NCI-H146 treated with DMSO at 0.1 percent for 48 hours (cell line): ENCODE measurements at regions not wholly inside any gene's neighbourhood (a gene's known extent, or its start where the extent isn't known, plus 50 kb on each side); places are given as distances from the start of the nearest gene placed in this dataset.

ENCODE experiments used
- DNase-seq: peaks from one replicate; lab custom pipeline; 2025; ENCODE audit not compliant: unreplicated experiment; lab: John Stamatoyannopoulos, UW

DNA sequence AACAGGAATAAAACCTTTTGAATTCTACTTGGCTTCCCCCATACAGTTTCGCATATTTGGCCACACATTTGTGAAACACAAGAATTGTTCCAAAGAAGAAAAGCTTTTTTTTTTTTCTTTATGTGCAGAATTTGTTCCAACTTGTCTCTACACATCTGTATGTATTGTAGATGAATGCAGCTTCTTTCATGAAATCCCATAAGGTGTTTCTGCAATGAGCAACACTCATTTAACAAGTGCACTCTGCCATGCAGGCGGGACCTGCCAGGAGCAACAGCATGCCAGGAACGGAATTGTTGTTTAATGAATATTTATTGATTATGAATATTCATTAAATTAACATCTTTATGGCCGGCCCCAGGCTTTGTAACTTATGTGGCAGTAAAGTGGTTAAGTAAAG lies 1075.0 kb downstream of the TTLL7 start:
- no peak for DNase-seq

DNA sequence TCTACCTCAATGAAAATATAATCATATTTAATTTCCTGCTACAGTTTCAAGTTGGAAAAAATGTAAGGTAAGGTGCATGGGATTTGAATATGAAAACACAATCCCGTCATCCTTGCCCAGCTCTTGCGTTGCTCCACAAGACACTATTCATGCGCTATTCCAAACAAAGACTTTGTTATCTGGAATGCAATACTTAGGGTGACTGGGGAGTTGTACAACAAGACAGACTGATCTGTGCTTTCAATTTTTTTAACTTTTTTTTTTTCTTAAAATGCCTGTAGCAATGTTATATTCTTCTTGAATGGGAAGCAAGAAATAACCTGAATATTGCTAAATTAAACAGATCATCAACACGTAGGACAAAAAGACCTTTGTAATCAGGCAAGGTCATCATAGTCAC lies 1077.2 kb downstream of the TTLL7 start:
- DNase-seq: no peak

- no peak for DNase-seq
Measured at GRCh38 chr1:82920418-82921248, 1078.3 kb downstream of the TTLL7 start.

DNA sequence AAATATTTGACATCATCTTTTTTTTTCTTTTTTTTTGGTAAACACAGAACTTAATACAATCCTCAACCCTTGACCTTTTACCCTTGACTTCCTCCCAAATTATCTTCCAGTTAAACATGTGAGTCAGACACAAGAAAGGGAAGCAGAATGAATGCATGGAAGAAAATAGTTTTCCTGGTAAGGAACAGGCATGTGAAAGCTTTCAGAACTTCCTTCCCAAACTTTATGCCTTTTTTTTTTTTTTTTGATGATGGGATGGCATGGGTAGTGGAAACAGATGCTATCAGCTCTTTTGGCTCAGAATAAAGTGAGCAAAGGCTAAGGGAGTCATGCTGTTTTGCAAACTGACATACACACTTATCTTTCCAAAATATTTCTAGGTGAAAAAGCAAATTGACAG lies 1079.1 kb downstream of the TTLL7 start:
- no peak for DNase-seq

DNA sequence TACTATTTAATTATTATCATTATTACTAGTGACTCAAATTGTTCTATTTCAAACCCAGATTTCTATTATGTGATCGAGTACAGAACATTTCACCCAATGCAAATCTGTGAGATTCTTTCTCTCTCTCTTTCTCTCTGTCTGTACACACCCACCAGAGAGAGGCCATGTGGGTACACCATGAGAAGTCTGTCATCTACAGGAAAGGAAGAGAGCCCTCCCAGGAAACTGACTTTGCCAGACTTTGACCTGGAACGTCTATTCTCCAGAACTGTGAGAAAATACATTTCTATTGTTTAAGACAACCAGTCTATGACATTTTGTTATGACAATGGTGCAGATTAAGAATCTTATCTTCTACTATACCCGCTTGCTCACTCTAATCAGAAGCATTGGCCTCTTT lies 1091.6 kb downstream of the TTLL7 start:
- no peak for DNase-seq

- DNase-seq: no peak
Measured at GRCh38 chr1:82903626-82904025, 1095.3 kb downstream of the TTLL7 start.

- DNase-seq: no peak
Measured at GRCh38 chr1:82901561-82901960, 1097.4 kb downstream of the TTLL7 start.

- no peak for DNase-seq
Measured at GRCh38 chr1:82901118-82901517, 1097.8 kb downstream of the TTLL7 start.

- no peak for DNase-seq
Measured at GRCh38 chr1:82899017-82899416, 1098.3 kb downstream of the ADGRL2 start.

DNA sequence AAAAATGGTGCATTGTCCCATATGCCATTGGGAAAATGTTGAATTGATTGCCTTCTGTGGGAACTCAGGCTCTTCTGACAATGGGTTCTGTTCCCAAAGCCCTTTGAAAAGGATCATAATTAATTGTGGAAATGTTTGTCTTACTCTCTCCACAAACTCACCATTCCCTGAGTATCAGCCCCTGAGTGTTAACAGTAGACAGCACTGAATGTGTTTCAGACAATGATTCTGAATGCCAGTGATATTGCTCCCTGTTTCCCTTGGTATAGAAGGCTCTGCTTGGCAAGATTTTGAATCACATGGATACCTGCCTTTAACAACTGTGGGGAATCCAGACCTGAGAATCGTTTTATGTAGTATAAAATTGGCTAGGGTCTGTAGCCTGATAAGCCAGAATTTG lies 1096.8 kb downstream of the ADGRL2 start:
- no peak for DNase-seq

DNA sequence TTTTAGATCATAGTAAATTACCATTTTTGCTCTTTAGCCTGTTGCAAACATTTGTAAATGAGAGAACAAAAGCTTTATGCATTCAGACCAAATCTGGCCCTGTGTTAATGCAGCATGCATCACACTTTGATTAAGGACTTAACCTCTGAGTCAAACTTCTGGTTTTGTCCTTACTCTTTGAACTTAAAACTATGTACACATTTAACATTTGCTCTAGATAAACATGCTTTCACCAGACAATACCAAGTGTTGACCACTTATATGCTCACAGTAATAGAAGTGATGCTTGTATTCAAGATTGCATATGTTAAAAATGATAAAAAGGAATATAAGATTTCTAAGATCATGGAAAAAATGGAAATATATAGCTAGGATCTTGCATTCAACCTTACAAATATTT lies 1095.3 kb downstream of the ADGRL2 start:
- DNase-seq: no peak

DNA sequence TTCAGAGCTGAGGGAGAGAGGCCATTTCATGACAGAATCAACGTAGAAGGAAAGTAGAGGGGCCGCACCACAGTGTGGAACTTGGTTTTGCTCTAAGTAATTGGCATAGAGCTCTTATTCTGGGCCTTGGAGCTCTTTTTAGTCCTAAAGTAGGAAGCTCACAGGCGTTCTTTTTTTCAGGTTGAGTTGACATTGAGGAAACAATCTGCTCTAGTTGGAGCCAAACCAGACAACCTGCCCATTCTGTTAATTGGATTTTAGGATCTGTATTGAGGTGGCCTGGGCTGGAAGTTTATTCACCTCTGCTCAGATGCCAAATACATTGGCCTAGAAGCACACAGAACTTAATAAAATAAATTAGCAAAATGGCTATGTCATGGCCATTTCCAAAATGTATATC lies 1093.9 kb downstream of the ADGRL2 start:
- DNase-seq: no peak

DNA sequence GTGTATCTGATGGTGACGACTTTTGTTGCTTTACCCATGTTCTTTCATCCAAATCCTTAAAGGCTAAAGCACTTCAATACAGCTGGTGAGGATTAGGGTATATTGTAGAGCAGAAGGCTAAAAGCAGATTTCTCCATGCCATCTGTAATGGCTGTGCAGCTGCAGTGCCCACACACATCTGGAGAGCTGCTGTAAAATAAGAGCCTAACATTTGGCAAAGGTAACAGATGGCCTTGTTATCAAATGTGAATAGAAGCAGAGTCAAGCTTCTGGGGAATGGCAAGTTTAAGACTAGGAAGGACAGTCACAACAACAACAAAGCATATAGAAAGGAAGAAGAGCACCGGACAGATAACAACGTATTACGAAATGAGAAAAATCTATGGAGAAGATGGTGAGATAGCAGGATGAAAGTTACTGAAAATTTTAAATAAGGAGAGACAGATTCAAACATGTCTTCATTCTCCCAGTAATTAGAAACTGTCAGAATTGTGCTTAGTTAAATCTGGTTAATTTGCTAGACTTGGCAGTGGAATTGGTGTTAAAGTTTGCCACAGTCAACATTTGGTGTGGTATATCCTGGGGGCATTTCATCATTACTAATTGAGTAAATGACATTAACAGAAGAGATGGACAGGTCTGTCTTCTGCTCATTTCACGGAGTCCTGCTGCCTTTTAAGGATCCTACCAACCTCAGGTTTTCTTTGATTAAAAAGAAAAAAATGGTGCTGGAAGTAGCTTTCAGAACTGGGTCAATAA lies 1093.2 kb downstream of the ADGRL2 start:
- DNase-seq: no peak

- no peak for DNase-seq
Measured at GRCh38 chr1:82880506-82880905, 1079.8 kb downstream of the ADGRL2 start.

DNA sequence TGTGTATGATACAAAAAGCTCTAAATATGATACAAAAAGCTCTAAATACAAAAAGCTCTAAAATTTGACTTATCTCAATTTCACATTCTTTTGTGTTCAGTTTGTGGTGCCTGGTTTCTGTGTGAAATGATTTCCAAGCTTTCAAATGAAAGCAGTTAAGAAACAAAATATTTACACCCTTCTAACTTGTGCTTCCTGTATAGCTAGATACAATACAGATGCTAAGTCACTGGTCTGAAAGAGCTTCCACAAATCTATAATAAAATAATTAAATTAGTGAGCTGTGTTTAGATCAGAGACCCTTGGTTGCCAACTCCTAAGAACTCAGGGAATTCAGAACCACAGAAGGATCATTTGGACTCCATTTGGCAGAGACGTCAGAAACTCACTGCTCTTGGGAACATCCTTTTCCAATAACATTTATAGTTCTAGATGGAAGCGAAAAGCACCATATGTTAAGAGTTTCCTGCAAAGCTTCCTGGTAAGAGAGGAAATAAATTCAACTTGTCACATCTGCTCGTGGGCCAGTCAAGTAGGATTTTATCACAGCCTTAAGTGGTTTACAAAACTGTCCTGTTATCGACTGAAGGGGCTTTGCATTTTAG lies 1079.1 kb downstream of the ADGRL2 start:
- no peak for DNase-seq

DNA sequence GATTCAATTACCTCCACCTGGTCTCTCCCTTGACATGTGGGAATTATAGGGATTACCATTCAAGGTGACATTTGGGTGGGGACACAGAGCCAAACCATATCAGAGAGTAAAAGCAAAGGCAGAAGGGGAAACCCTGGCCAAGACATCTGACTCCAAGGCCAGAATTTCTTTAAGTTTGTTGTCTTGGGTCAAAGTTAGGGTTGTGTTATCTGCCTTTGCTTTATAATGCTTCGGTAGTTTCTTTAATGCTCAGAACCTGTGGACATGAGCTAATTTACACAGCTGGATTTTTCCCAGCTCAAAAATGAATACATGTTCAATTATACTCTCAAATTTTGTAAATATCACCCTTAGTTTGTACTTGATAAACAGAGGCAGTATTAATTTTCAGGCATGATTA lies 1074.4 kb downstream of the ADGRL2 start:
- DNase-seq: no peak

DNA sequence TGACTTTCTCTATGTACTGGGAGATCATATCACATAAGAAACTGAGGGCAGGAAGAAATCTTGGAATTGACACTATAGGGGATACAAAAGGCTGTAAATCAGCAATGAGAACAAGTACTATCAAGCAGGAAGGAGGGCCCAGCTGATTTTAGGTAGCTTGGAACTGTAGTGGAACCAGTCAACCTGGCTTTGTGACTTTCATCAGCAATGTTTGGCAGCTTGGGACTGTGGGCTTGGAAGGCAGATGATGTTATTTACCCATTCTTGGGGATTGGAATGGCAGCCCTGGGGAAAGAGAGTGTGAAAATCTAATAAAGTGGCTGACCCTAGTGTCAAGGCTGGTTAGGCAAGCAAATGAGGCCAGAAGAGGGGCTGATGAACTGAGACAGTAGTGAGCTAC lies 1073.3 kb downstream of the ADGRL2 start:
- DNase-seq: no peak

- DNase-seq: no peak
Measured at GRCh38 chr1:82870332-82870731, 1069.6 kb downstream of the ADGRL2 start.

GRCh38 chr1:82867781-82868180 lies 1067.0 kb downstream of the ADGRL2 start:
- no peak for DNase-seq

GRCh38 chr1:82861749-82862148 lies 1061.0 kb downstream of the ADGRL2 start:
- DNase-seq: no peak

DNA sequence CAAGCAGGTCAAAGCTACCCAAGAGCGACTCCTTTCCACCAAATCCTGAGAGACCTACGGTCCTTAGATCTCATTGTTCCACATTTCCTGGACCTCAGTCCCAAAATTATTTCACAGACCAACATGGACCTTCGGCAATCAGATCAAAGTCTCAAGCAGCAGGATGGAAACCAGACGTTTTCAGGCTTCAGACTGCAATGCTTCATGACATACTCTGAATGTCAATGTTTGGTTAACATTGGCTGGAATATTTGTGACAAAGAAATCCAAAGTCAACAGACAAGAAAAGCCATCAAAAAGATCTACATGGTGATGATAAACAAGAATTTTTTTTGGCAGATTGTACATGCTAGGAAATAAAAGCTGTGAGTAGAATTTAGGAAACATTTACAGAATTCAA lies 1057.3 kb downstream of the ADGRL2 start:
- DNase-seq: no peak

- no peak for DNase-seq
Measured at GRCh38 chr1:82849460-82849859, 1048.7 kb downstream of the ADGRL2 start.
